ENCODE measurements at regions not wholly inside any gene's neighbourhood (a gene's known extent, or its start where the extent isn't known, plus 50 kb on each side); places are given as distances from the start of the nearest gene placed in this dataset.

GRCh38 chr4:81946996-81947395 is 426.8 kb downstream of the HNRNPD start:
- DNase-seq (ENCODE audit: low read depth) = no peak

DNA sequence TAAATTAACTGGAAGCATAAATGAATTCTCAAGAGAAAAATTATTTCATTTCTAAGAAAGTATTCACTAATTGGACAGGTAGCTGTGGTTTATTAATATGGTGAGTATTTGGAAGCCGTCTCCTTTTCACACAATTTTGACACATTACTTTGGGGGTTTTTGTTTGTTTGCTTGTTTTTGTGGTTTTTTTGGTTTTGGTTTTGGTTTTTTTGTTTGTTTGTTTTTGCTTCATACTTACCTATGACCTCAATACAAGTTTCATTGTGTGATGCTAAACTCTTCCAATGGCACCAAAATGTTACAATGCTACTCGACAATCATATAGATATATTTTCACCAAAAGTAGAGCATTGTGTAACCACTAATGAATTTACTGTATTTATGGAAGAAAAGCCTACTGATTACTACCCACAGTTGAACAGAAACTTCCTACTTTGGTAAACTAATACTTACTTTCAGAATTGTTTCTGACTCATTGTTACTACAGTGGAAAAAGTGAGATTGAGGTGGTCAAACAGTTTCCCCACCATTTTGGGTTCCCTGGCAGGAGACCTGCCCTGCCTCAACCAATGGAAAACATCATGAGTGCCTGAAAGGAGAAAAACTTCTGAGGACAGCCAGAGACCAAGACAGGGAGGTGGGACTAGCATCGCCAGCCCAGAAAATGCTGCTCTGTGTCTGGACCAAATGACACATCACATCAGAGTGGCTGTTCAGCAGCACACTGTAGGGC is 443.1 kb downstream of the HNRNPD start:
- no peak for DNase-seq (ENCODE audit: low read depth)

GRCh38 chr4:81923140-81923539 is 450.7 kb downstream of the HNRNPD start:
- no peak for DNase-seq (ENCODE audit: low read depth)

- no peak for DNase-seq (ENCODE audit: low read depth)
Observed at GRCh38 chr4:81922313-81922712, 450.6 kb upstream of the RASGEF1B start.

GRCh38 chr4:81921751-81922159 is 450.0 kb upstream of the RASGEF1B start:
- no peak for DNase-seq (ENCODE audit: low read depth)

GRCh38 chr4:81919810-81920209 is 448.1 kb upstream of the RASGEF1B start:
- no peak for DNase-seq (ENCODE audit: low read depth)

GRCh38 chr4:81919223-81919622 is 447.5 kb upstream of the RASGEF1B start:
- DNase-seq (ENCODE audit: low read depth) = no peak

GRCh38 chr4:81915430-81915829 is 443.7 kb upstream of the RASGEF1B start:
- DNase-seq (ENCODE audit: low read depth) = no peak

DNA sequence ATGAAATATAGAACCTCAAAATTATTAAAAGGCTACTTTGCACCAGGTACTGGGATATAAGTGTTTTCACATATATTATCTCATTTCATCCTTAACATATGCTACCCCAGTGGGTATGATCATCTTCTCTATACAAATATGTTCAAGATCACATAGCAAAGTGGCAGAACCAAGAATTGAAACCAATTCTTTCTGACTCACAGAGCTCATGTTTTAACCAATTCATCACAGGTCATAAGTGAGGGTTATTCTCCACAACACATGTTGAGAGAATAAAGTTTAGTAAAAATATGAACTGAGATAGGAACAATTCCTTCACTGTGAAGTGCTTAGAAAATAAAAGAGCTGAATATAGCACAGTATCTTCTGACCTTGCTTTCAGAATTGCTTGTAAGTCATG is 442.9 kb upstream of the RASGEF1B start:
- no peak for DNase-seq (ENCODE audit: low read depth)

- no peak for DNase-seq (ENCODE audit: low read depth)
Observed at GRCh38 chr4:81913427-81913879, 441.7 kb upstream of the RASGEF1B start.

DNA sequence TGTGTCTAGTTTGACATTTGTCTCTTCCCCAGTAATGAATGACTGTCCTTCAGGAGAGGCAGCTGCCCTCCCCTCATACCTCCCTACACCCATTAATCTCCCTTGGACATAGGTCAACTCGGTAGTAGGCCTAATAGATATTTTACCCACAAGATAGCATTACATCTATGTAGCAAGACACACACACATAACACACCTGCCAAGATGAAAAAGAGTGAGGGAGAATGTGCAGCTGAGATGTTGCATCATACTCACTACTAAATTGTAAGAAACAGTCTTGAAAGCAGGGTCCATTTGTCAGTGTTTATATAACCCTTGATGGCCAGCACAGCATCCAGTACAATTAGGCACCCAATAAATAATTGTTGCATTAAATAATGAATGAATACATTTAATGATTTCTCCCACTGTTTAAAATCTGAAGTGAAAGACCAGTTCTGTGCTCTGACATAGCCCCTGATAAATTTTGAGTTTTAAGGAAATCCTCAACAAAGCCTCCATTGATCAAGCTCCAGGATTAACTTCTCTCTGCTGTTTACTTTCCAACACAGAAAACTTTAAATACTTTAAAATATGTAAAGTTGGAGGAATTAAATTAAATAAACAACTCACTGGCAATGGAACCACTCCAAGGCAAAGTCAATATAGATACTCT is 440.8 kb upstream of the RASGEF1B start:
- DNase-seq (ENCODE audit: low read depth) = no peak

DNA sequence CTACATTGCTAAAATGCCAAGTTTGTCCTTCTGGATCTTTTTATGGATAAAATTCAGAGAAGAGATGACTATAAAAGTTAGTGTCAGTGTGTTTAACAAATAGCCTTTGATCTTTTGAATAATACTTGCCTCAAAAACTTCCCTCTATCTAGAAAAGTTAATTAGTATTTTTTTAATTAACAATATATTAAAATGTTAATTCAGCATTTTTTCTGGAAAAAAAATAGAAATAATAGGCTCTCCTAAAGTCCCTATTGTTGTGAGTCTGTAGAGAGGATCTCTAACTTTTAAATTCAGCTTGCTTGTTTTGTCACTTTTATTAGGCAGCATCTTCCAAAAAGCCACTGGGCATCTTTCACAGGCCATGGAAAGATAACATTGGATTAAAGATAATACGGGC is 435.2 kb upstream of the RASGEF1B start:
- DNase-seq (ENCODE audit: low read depth) = no peak

- DNase-seq (ENCODE audit: low read depth) = no peak
Observed at GRCh38 chr4:81905971-81906370, 434.3 kb upstream of the RASGEF1B start.

DNA sequence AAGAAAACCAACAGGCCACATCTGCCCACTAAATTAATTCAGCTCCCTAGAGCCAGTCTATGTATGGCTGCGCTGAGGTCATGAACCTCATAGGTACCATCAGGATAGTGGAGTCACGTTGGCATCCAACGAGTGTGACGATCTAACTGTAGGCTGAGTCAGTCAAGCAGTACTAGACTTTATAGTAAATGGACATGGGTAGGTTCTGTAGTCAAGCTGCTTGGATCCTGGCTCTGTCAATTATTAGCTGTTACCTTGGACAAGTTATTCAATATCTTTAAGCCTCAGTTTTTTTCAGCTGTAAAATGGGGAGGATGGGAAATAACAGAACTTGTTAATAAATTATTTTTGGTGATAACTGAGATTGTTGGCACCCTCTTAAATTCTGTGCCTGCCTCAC is 432.4 kb upstream of the RASGEF1B start:
- no peak for DNase-seq (ENCODE audit: low read depth)

DNA sequence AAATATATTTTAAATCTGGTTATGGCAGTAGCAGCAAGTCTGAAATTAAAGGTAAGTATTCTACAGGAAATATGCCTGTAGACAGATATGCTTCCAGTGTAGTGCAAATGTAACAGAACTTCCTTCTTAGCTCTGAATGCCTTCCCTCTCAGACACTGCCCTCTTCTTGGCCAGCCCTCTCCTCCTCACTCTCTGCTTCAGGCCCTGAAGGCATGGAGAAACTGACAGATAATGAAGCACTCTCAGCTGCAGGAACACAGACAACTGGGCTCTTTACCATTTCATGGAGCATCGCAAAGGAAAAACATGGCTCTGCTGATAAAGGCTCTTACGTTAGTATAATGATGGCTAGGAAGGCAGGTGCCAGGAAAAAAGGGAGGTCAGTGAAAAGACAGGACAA is 431.5 kb upstream of the RASGEF1B start:
- no peak for DNase-seq (ENCODE audit: low read depth)

- no peak for DNase-seq (ENCODE audit: low read depth)
Observed at GRCh38 chr4:81898862-81899504, 427.3 kb upstream of the RASGEF1B start.

DNA sequence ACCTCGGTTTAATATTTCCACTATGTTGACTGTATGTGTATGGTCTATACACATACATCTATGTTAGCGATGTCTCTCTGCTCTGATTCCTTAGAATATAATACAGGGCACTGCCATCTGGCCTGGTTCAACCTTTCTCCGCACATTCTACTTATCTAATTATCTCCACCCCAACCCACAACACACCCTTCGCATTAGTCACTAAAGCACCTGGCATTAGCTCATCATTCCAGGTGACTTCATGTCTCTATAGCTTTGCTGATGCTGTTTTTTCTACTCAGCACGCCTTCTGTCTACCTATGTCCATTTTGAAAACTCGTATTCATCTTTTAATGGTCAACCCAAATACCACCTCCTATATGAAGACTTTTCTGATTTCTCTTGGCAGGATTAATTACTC is 425.2 kb upstream of the RASGEF1B start:
- DNase-seq (ENCODE audit: low read depth) = no peak

DNA sequence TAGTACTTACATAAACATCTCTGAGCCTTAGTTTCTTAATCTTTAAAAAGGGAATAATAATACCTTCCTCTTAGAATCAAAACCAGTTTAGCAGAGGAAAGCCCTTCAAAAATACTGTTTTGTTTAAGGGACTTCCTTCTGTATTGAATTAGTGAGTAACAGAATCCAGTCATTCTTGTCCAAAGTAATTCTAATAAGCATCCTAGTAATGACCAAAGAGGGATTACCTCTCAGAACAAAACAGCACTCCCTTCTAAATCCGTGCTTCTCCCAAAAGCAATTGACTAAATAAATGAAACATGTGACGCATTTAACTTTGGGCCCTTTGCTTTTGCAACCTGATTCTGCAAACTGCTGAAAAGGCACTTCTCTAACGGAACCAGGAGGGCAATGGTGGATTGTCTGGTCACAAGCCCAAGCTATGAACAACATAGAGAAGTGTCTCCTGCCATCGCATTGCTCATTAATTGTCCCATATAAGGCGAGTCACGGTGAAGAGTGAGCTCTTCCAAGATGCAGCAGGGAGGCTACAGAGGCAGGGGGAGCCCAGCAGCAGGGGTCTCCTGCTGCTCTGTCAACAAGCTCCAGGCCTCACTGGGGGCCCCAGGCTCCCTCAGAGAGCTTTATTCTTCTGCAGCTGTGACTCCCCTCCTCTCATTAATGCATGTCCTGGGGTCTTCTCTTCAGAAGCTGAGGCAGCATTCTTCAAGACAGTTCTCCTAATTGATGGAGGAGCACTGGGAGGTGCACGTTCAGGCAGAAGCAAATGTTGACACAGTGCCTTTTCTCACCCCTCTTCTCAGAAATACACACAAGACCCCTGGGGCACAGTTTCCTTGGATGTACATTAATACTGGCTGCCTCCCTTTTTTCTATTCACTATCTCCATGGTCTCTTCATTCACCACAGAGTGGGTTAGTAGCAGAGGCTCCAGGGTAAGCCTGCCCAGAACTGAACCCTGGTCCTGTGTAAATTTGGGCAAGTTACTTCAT is 419.6 kb upstream of the RASGEF1B start:
- DNase-seq (ENCODE audit: low read depth) = no peak

GRCh38 chr4:81884986-81885385 is 413.3 kb upstream of the RASGEF1B start:
- DNase-seq (ENCODE audit: low read depth) = no peak

- DNase-seq (ENCODE audit: low read depth) = no peak
Observed at GRCh38 chr4:81883530-81884450, 412.1 kb upstream of the RASGEF1B start.

DNA sequence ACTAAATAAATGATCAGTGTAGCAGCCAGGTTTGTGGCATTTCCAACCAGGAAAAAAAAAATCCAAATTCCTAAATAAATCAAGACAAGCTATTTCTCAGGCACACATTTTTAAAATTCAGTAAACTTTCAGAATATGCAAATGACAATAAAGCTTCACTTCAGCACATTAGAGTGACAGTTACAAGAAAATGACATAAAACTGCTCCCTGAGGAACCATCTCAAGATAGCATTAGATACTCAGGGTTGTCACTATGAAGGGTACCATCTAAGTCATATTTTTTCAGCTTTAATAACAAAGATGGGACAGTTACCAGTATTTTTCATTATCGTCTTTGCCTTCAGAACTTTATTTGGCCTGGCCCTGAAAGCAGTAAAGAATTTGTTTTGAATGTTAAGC is 411.3 kb upstream of the RASGEF1B start:
- DNase-seq (ENCODE audit: low read depth) = no peak
